Peyer's patch (tissue), 4 donors: ENCODE measurements at regions not wholly inside any gene's neighbourhood (a gene's known extent, or its start where the extent isn't known, plus 50 kb on each side); places are given as distances from the start of the nearest gene placed in this dataset.

ENCODE experiments used
- DNase-seq, 3 donors: peaks; one replicate each; pipeline ENCODE4 v3.0.0-alpha.2; 2017 to 2019
- H3K27ac ChIP-seq, 4 donors: fragments of 200-600 bp; sonication (generic); one replicate each; pipeline ENCODE4 v1.5.1; 2016 to 2019
- H3K27me3 ChIP-seq, 2 donors: fragments of 200-600 bp; sonication (generic); one replicate each; pipeline ENCODE4 v1.5.1; 2019
- H3K36me3 ChIP-seq, 3 donors: fragments of 200-600 bp; sonication (generic); one replicate each; pipeline ENCODE4 v1.5.1; 2016 to 2019
- H3K4me1 ChIP-seq, 4 donors: fragments of 200-600 bp; sonication (generic); one replicate each; pipeline ENCODE4 v1.5.1; 2016 to 2019
- H3K4me3 ChIP-seq, 4 donors: fragments of 200-600 bp; sonication (generic); 1 replicate in 3 of 4; 2 replicates in 1 of 4; pipeline ENCODE4 v1.5.1; 2016 to 2019; ENCODE audit warnings: mild to moderate bottlenecking in 1 of 4
- H3K9me3 ChIP-seq, 4 donors: fragments of 200-600 bp; sonication (generic); one replicate each; pipeline ENCODE4 v1.5.1; 2016 to 2019; ENCODE audit warnings: mild to moderate bottlenecking in 1 of 4
- CTCF ChIP-seq, 6 experiments: fragments of 450-650 bp in 4 of 6; fragments of 200-600 bp in 2 of 6; sonication (generic) in 1 of 6; IDR thresholded peaks; one replicate each; pipeline ENCODE4 v1.5.1; 2017 to 2019; ENCODE audit warnings: antibody characterized with exemption in 6 of 6, mild to moderate bottlenecking in 3 of 6, moderate library complexity in 1 of 6
- POLR2A ChIP-seq, 2 donors: fragments of 450-650 bp; IDR thresholded peaks; one replicate each; pipeline ENCODE4 v1.5.1; 2017; ENCODE audit warnings: antibody characterized with exemption in 2 of 2, mild to moderate bottlenecking in 2 of 2, moderate library complexity in 2 of 2

- Histone ChIP-seq H3K27ac (peak overlapping the region in 1 of 4 donors; percentile 77), H3K4me1 (peaks cover 0 to 18% (median 0%) of the 10 kb centered on the region in 4 donors), H3K27me3 (no peaks in the 10 kb centered on the region), H3K4me3 (no peak overlapping the region), H3K36me3 (no peaks in the 10 kb centered on the region), H3K9me3 (no peaks in the 10 kb centered on the region)
- no peak for TF ChIP-seq CTCF (IDR thresholded peaks at IDR 0.05)
- TF ChIP-seq POLR2A (IDR thresholded peaks at IDR 0.05) = no peak
- no peak for DNase-seq
Measured at GRCh38 chr6:87921034-87921433, 126.6 kb upstream of the SPACA1 start.

GRCh38 chr6:87920245-87920644 is 127.4 kb upstream of the SPACA1 start:
- Histone ChIP-seq H3K27ac (no peak overlapping the region), H3K4me1 (peaks cover 0 to 18% (median 0%) of the 10 kb centered on the region in 4 donors), H3K27me3 (no peaks in the 10 kb centered on the region), H3K4me3 (no peak overlapping the region), H3K36me3 (no peaks in the 10 kb centered on the region), H3K9me3 (no peaks in the 10 kb centered on the region)
- TF ChIP-seq POLR2A (IDR thresholded peaks at IDR 0.05) (no peak), CTCF (IDR thresholded peaks at IDR 0.05) (no peak)
- no peak for DNase-seq

- Histone ChIP-seq H3K27me3 (no peaks in the 10 kb centered on the region), H3K27ac (no peak overlapping the region), H3K4me1 (peaks cover 0 to 18% (median 0%) of the 10 kb centered on the region in 4 donors), H3K4me3 (no peak overlapping the region), H3K9me3 (no peaks in the 10 kb centered on the region), H3K36me3 (no peaks in the 10 kb centered on the region)
- no peak for TF ChIP-seq CTCF (IDR thresholded peaks at IDR 0.05)
- TF ChIP-seq POLR2A (IDR thresholded peaks at IDR 0.05) = no peak
- DNase-seq = no peak
Measured at GRCh38 chr6:87919416-87919815, 128.2 kb upstream of the SPACA1 start.

- H3K27ac ChIP-seq = no peak overlapping the region
- no peak for DNase-seq
- H3K9me3 ChIP-seq = no peaks in the 10 kb centered on the region
- H3K4me3 ChIP-seq = no peak overlapping the region
- no peak for TF ChIP-seq CTCF (IDR thresholded peaks at IDR 0.05)
- TF ChIP-seq POLR2A (IDR thresholded peaks at IDR 0.05) = no peak
- H3K36me3 ChIP-seq = no peaks in the 10 kb centered on the region
- no peaks in the 10 kb centered on the region for H3K27me3 ChIP-seq
- H3K4me1 ChIP-seq = peaks cover 0 to 18% (median 0%) of the 10 kb centered on the region in 4 donors
Measured at GRCh38 chr6:87919001-87919400, 128.6 kb upstream of the SPACA1 start.

- peaks cover 0 to 18% (median 0%) of the 10 kb centered on the region in 4 donors for H3K4me1 ChIP-seq
- no peaks in the 10 kb centered on the region for H3K9me3 ChIP-seq
- H3K36me3 ChIP-seq = no peaks in the 10 kb centered on the region
- no peak overlapping the region for H3K4me3 ChIP-seq
- TF ChIP-seq POLR2A (IDR thresholded peaks at IDR 0.05) (no peak), CTCF (IDR thresholded peaks at IDR 0.05) (no peak)
- H3K27ac ChIP-seq = no peak overlapping the region
- no peak for DNase-seq
- H3K27me3 ChIP-seq = no peaks in the 10 kb centered on the region
Measured at GRCh38 chr6:87918461-87918941, 129.1 kb upstream of the SPACA1 start.

- peaks cover 0 to 14% (median 0%) of the 10 kb centered on the region in 4 donors for H3K4me1 ChIP-seq
- no peak for DNase-seq
- no peak for TF ChIP-seq POLR2A (IDR thresholded peaks at IDR 0.05)
- TF ChIP-seq CTCF (IDR thresholded peaks at IDR 0.05) = no peak
Measured at GRCh38 chr6:87917886-87918285, 129.8 kb upstream of the SPACA1 start.

More at GRCh38 chr6:87917886-87918285, 129.8 kb upstream of the SPACA1 start:
- Histone ChIP-seq H3K27ac (no peak overlapping the region), H3K27me3 (no peaks in the 10 kb centered on the region), H3K36me3 (no peaks in the 10 kb centered on the region), H3K9me3 (no peaks in the 10 kb centered on the region), H3K4me3 (no peak overlapping the region)
